HG02970 (cell line): ENCODE measurements at regions not wholly inside any gene's neighbourhood (a gene's known extent, or its start where the extent isn't known, plus 50 kb on each side); places are given as distances from the start of the nearest gene placed in this dataset.

Experiments used
- ATAC-seq: cut with Tn5 transposase; IDR thresholded peaks from one replicate; pipeline ENCODE4 v1.9.1; 2021; ENCODE audit warnings: mild to moderate bottlenecking, moderate library complexity, moderate number of reproducible peaks; ENCODE audit not compliant: unreplicated experiment, low FRiP score

GRCh38 chr3:87045473-87045872 lies 54.5 kb upstream of the VGLL3 start:
- ATAC-seq, result no peak

GRCh38 chr3:87044846-87045245 lies 53.9 kb upstream of the VGLL3 start:
- ATAC-seq, result no peak

GRCh38 chr3:87044409-87044808 lies 53.5 kb upstream of the VGLL3 start:
- ATAC-seq, result no peak

GRCh38 chr3:87041191-87041590 lies 50.2 kb upstream of the VGLL3 start:
- ATAC-seq, result no peak
